AG09319 (cell line): ENCODE measurements at regions not wholly inside any gene's neighbourhood (a gene's known extent, or its start where the extent isn't known, plus 50 kb on each side); places are given as distances from the start of the nearest gene placed in this dataset.

ENCODE experiments used
- DNase-seq: peaks from one replicate; pipeline ENCODE4 v3.0.0-alpha.2; 2010; ENCODE audit warnings: low read depth; ENCODE audit errors: extremely low read depth
- CTCF ChIP-seq: IDR thresholded peaks from 2 replicates; pipeline ENCODE4 v1.5.1; 2011; ENCODE audit warnings: low read depth, mild to moderate bottlenecking, inconsistent platforms, low read length, moderate library complexity

- no peak for DNase-seq
- no peak for TF ChIP-seq CTCF
These were observed 54.5 kb upstream of the FAM78B start for GRCh38 chr1:166221316-166221715.

GRCh38 chr1:166233750-166234366 is 67.1 kb upstream of the FAM78B start:
- no peak for DNase-seq
- TF ChIP-seq CTCF, result no peak

GRCh38 chr1:166235728-166236127 is 68.9 kb upstream of the FAM78B start:
- TF ChIP-seq CTCF, result no peak
- DNase-seq, result no peak

GRCh38 chr1:166237675-166238074 is 70.9 kb upstream of the FAM78B start:
- no peak for TF ChIP-seq CTCF
- no peak for DNase-seq

- DNase-seq, result no peak
- TF ChIP-seq CTCF, result no peak
These were observed 86.4 kb upstream of the FAM78B start for GRCh38 chr1:166253076-166253779.

GRCh38 chr1:166258017-166258416 is 91.2 kb upstream of the FAM78B start:
- TF ChIP-seq CTCF, result no peak
- DNase-seq, result no peak

GRCh38 chr1:166261511-166261910 is 94.7 kb upstream of the FAM78B start:
- no peak for TF ChIP-seq CTCF
- DNase-seq, result no peak
